ENCODE measurements at regions not wholly inside any gene's neighbourhood (a gene's known extent, or its start where the extent isn't known, plus 50 kb on each side); places are given as distances from the start of the nearest gene placed in this dataset.

- ChIA-PET CTCF (ENCODE audit: unreplicated experiment) (no interaction called here), POLR2A (no interaction called here)
- H4K20me1 ChIP-seq (ENCODE audit: insufficient read depth, low read length): no peaks in the 10 kb centered on the region
- no peaks in the 10 kb centered on the region for H3K9me3 ChIP-seq (ENCODE audit: low read length)
- no peak for DNase-seq (ENCODE audit: low spot score)
- H3K4me2 ChIP-seq (ENCODE audit: low read length): no peak overlapping the region
- no peaks in the 10 kb centered on the region for H3K79me2 ChIP-seq (ENCODE audit: insufficient read depth, low read depth, low read length)
- intact Hi-C loops (cut with micrococcal nuclease; ENCODE audit: unreplicated experiment): no loop called here
- no peak for TF ChIP-seq CTCF (conservative IDR thresholded peaks at IDR 0.05; ENCODE audit: low read length)
- TF ChIP-seq EZH2phosphoT487 (IDR thresholded peaks at IDR 0.05; ENCODE audit: borderline replicate concordance, low read depth, low read length): no peak
- H3K27ac ChIP-seq (ENCODE audit: low read depth, low read length, poor library complexity, severe bottlenecking): no peak overlapping the region
- no TSS peak for BruUV-seq (replicated peaks)
- no peaks in the 10 kb centered on the region for H3K36me3 ChIP-seq (ENCODE audit: insufficient read depth, low read length)
- no peak overlapping the region for H3K4me3 ChIP-seq (ENCODE audit: low read depth, low read length, poor library complexity, severe bottlenecking)
- H2AFZ ChIP-seq (ENCODE audit: low read length): no peak overlapping the region
- no peaks in the 10 kb centered on the region for H3K9me2 ChIP-seq (ENCODE audit: insufficient read depth, low read length)
- no peaks in the 10 kb centered on the region for H3K4me1 ChIP-seq (ENCODE audit: insufficient read depth, low read length, poor library complexity, severe bottlenecking)
Measured at GRCh38 chr18:75588412-75588811, 160.9 kb upstream of the SMIM21 start.

- Histone ChIP-seq H3K4me3 (ENCODE audit: low read depth, low read length, poor library complexity, severe bottlenecking) (no peak overlapping the region), H3K27ac (ENCODE audit: low read depth, low read length, poor library complexity, severe bottlenecking) (no peak overlapping the region), H3K9me3 (ENCODE audit: low read length) (no peaks in the 10 kb centered on the region), H3K4me2 (ENCODE audit: low read length) (no peak overlapping the region), H3K9me2 (ENCODE audit: insufficient read depth, low read length) (no peaks in the 10 kb centered on the region), H4K20me1 (ENCODE audit: insufficient read depth, low read length) (no peaks in the 10 kb centered on the region), H3K79me2 (ENCODE audit: insufficient read depth, low read depth, low read length) (no peaks in the 10 kb centered on the region), H3K4me1 (ENCODE audit: insufficient read depth, low read length, poor library complexity, severe bottlenecking) (no peaks in the 10 kb centered on the region), H3K36me3 (ENCODE audit: insufficient read depth, low read length) (no peaks in the 10 kb centered on the region), H2AFZ (ENCODE audit: low read length) (no peak overlapping the region)
- TF ChIP-seq CTCF (conservative IDR thresholded peaks at IDR 0.05; ENCODE audit: low read length) (no peak), EZH2phosphoT487 (IDR thresholded peaks at IDR 0.05; ENCODE audit: borderline replicate concordance, low read depth, low read length) (no peak)
- no peak for DNase-seq (ENCODE audit: low spot score)
- BruUV-seq (replicated peaks): no TSS peak
- intact Hi-C loops (cut with micrococcal nuclease; ENCODE audit: unreplicated experiment): no loop called here
- POLR2A ChIA-PET: no interaction called here
- CTCF ChIA-PET (ENCODE audit: unreplicated experiment): no interaction called here
Measured at GRCh38 chr18:75587131-75587530, 159.6 kb upstream of the SMIM21 start.

- TF ChIP-seq EZH2phosphoT487 (IDR thresholded peaks at IDR 0.05; ENCODE audit: borderline replicate concordance, low read depth, low read length) (no peak), CTCF (conservative IDR thresholded peaks at IDR 0.05; ENCODE audit: low read length) (no peak)
- BruUV-seq (replicated peaks): no TSS peak
- Histone ChIP-seq H3K4me3 (ENCODE audit: low read depth, low read length, poor library complexity, severe bottlenecking) (no peak overlapping the region), H3K9me3 (ENCODE audit: low read length) (no peaks in the 10 kb centered on the region), H4K20me1 (ENCODE audit: insufficient read depth, low read length) (no peaks in the 10 kb centered on the region), H3K9me2 (ENCODE audit: insufficient read depth, low read length) (no peaks in the 10 kb centered on the region), H3K4me1 (ENCODE audit: insufficient read depth, low read length, poor library complexity, severe bottlenecking) (no peaks in the 10 kb centered on the region), H3K36me3 (ENCODE audit: insufficient read depth, low read length) (no peaks in the 10 kb centered on the region), H2AFZ (ENCODE audit: low read length) (no peak overlapping the region), H3K4me2 (ENCODE audit: low read length) (no peak overlapping the region), H3K27ac (ENCODE audit: low read depth, low read length, poor library complexity, severe bottlenecking) (no peak overlapping the region), H3K79me2 (ENCODE audit: insufficient read depth, low read depth, low read length) (no peaks in the 10 kb centered on the region)
- POLR2A ChIA-PET: interaction anchor here (0.7 kb wide), 1 partner anchor 10 kb away, joined by 3 read pairs; no protein-coding TSS in a partner anchor
- CTCF ChIA-PET (ENCODE audit: unreplicated experiment): no interaction called here
- no peak for DNase-seq (ENCODE audit: low spot score)
- intact Hi-C loops (cut with micrococcal nuclease; ENCODE audit: unreplicated experiment): no loop called here
Measured at GRCh38 chr18:75586130-75586889, 158.8 kb upstream of the SMIM21 start.
